Retina (tissue), 1 donor: ENCODE measurements at regions not wholly inside any gene's neighbourhood (a gene's known extent, or its start where the extent isn't known, plus 50 kb on each side); places are given as distances from the start of the nearest gene placed in this dataset.

Source experiments
- DNase-seq: peaks from one replicate; pipeline ENCODE4 v3.0.0-alpha.2; 2016

GRCh38 chr6:122524056-122524455, 52.4 kb upstream of the SERINC1 start:
- no peak for DNase-seq

GRCh38 chr6:122530440-122531046, 58.9 kb upstream of the SERINC1 start:
- peak; percentile 67 for DNase-seq

- no peak for DNase-seq
Observed at GRCh38 chr6:122548281-122548680, 61.9 kb upstream of the PKIB start.

- DNase-seq = no peak
Observed at GRCh38 chr6:122548820-122549219, 61.4 kb upstream of the PKIB start.

- no peak for DNase-seq
Observed at GRCh38 chr6:122553697-122554096, 56.5 kb upstream of the PKIB start.

- DNase-seq = no peak
Observed at GRCh38 chr6:122555561-122555960, 54.6 kb upstream of the PKIB start.

GRCh38 chr6:122558080-122558479, 52.1 kb upstream of the PKIB start:
- DNase-seq = no peak
